ENCODE measurements at regions not wholly inside any gene's neighbourhood (a gene's known extent, or its start where the extent isn't known, plus 50 kb on each side); places are given as distances from the start of the nearest gene placed in this dataset.

DNA sequence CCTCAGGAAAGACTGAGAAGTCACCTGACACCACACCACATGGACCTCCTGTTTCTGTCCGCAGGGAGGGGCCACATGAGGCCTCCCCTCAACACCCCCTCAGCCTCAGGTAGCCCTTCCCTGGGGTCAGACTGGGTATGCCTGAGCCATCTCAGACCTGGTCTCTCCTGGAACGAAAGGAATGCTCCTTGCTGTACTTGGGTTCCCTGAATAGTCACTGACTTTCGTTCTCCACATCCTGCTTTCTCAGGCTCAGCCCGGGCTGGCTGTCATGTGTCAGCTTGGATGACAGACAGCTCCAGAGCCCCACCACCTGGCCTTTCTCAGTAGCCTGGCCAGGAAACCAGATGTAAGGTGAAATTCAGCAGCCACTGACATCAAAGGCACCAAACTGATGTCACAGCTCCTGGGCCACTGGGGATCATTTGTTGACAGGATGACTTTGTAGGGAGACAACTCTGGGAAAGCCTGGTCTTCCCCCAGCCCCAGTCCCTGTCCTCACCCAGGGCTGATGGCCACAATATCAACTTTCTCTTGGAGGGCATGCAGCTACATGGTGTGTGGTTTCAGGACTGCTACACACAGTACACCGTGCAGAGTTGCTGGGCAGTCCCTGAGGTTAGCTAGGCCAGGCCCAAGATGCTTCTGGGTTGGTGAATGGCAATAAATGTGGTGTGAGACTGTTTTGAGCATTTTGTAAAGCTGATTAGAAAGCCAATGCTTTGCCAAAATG is 141.4 kb upstream of the MRPS22 start (continued):
- no peak; the same call in 1 of the 2 replicates for TF ChIP-seq ZNF395 (CRISPR knock-in tag; IDR thresholded peaks at IDR 0.05)
- no peak for TF ChIP-seq STAT5B (CRISPR knock-in tag; IDR thresholded peaks at IDR 0.05)
- TF ChIP-seq ASH1L (IDR thresholded peaks at IDR 0.05; ENCODE audit: borderline replicate concordance, low read depth, partially characterized antibody) = no peak
- TF ChIP-seq PCBP1 (IDR thresholded peaks at IDR 0.05; ENCODE audit: low read depth, low read length, poor library complexity, severe bottlenecking) = no peak
- TF ChIP-seq SNIP1 (IDR thresholded peaks at IDR 0.05; ENCODE audit: low read depth) = no peak
- TF ChIP-seq BRCA1 (IDR thresholded peaks at IDR 0.05) = no peak
- TF ChIP-seq BRCA1 (CRISPR knock-in tag; IDR thresholded peaks at IDR 0.05) = no peak
- peak; percentile 56; the same call in 1 of the 2 replicates for TF ChIP-seq MGA (IDR thresholded peaks at IDR 0.05)
- TF ChIP-seq, protein P1, sequence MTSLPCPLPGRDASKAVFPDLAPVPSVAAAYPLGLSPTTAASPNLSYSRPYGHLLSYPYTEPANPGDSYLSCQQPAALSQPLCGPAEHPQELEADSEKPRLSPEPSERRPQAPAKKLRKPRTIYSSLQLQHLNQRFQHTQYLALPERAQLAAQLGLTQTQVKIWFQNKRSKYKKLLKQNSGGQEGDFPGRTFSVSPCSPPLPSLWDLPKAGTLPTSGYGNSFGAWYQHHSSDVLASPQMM (CRISPR knock-in tag; IDR thresholded peaks at IDR 0.05) = no peak
- no peak for TF ChIP-seq ZFPM2 (CRISPR knock-in tag; IDR thresholded peaks at IDR 0.05)
- peak; percentile 89 for TF ChIP-seq MEIS2 (IDR thresholded peaks at IDR 0.05; ENCODE audit: partially characterized antibody)
- no peak for TF ChIP-seq RHOXF2B (CRISPR knock-in tag; conservative IDR thresholded peaks at IDR 0.05)
- no peak for TF ChIP-seq HMG20A (CRISPR knock-in tag; conservative IDR thresholded peaks at IDR 0.05)
- TF ChIP-seq MAFF (IDR thresholded peaks at IDR 0.05; ENCODE audit: low read length) = no peak
- 0 out of 2 replicates have a peak, but pooled peaks have one; percentile 45 for TF ChIP-seq ZNF76 (CRISPR knock-in tag; IDR thresholded peaks at IDR 0.05; ENCODE audit: borderline replicate concordance)
- TF ChIP-seq PHB2 (IDR thresholded peaks at IDR 0.05; ENCODE audit: low read depth) = no peak
- TF ChIP-seq NFXL1 (CRISPR knock-in tag; IDR thresholded peaks at IDR 0.05) = no peak
